ENCODE measurements at regions not wholly inside any gene's neighbourhood (a gene's known extent, or its start where the extent isn't known, plus 50 kb on each side); places are given as distances from the start of the nearest gene placed in this dataset.

DNA sequence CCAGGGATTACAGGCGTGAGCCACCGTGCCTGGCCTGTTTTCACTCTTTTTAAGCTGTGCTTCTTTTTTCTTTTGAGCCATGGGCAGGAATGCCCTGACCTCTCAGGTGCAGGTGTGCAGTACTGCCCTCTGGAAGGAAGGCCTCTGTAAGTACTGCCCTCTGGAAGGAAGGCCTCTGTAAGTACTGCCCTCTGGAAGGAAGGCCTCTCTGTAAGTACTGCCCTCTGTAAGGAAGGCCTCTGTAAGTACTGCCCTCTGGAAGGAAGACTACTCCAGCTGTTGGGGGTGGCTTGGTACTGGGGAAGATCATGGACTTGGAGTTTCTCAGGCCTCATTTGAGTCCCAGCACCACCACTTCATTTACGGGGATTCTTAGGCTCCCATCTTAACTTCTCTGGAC lies 248.5 kb upstream of the ID2 start:
- no peak overlapping the region for H3K4me3 ChIP-seq (ENCODE audit: low read length)
- H3K9me3 ChIP-seq (replicated peaks; ENCODE audit: low read length), result no peaks in the 10 kb centered on the region
- H3K4me2 ChIP-seq (ENCODE audit: low read length), result no peak overlapping the region
- H3K27me3 ChIP-seq (ENCODE audit: control insufficient read depth, insufficient read depth, low read length), result no peaks in the 10 kb centered on the region
- no peak overlapping the region for H3K9ac ChIP-seq (ENCODE audit: low read depth, low read length)
- H3K36me3 ChIP-seq (ENCODE audit: insufficient read depth, low read length), result no peaks in the 10 kb centered on the region
- H3K4me1 ChIP-seq (ENCODE audit: control insufficient read depth, insufficient read depth, low read length), result no peaks in the 10 kb centered on the region

DNA sequence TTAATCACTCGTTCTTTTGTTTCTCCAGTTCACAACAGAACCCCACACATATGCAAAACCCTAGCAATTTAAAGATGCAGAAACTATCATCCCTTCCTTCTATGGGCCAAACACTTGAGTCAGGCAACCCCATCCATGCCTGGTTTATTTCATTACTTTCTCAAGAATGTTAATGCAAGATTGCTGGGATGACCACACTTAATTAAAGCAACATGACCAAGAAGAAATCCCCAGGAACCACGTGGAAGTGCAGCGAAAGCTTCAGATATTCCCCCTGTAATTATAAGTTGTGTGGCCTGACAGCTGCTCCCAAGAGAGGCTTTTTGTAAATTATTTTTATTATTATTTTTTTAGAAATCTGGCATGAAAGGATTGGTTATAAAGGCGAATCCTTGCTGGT lies 246.2 kb upstream of the ID2 start:
- no peaks in the 10 kb centered on the region for H3K36me3 ChIP-seq (ENCODE audit: insufficient read depth, low read length)
- no peaks in the 10 kb centered on the region for H3K27me3 ChIP-seq (ENCODE audit: control insufficient read depth, insufficient read depth, low read length)
- no peaks in the 10 kb centered on the region for H3K4me1 ChIP-seq (ENCODE audit: control insufficient read depth, insufficient read depth, low read length)
- H3K9ac ChIP-seq (ENCODE audit: low read depth, low read length), result no peak overlapping the region
- no peak overlapping the region for H3K4me3 ChIP-seq (ENCODE audit: low read length)
- H3K4me2 ChIP-seq (ENCODE audit: low read length), result no peak overlapping the region
- no peaks in the 10 kb centered on the region for H3K9me3 ChIP-seq (replicated peaks; ENCODE audit: low read length)

DNA sequence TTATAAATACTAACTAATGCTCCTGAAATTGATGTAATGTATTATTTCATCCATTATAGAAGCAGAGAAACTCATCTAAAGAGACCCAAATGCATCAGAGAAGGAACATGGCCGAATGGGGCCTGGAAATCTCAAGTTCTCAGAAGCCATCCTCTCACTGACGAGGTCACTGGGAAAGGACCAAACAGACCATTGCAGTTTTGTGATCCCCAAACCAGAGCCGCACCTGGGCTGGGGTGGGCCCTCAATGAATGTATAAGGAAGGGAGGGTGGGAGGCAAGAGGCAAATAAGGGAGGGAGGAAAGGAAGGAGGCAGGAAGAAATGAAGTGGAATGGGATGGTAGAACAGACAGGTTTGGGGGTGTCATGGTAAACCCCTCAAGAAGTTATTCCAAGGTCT lies 245.3 kb upstream of the ID2 start:
- no peak overlapping the region for H3K9ac ChIP-seq (ENCODE audit: low read depth, low read length)
- H3K27me3 ChIP-seq (ENCODE audit: control insufficient read depth, insufficient read depth, low read length), result no peaks in the 10 kb centered on the region
- no peaks in the 10 kb centered on the region for H3K36me3 ChIP-seq (ENCODE audit: insufficient read depth, low read length)
- H3K4me2 ChIP-seq (ENCODE audit: low read length), result no peak overlapping the region
- no peaks in the 10 kb centered on the region for H3K9me3 ChIP-seq (replicated peaks; ENCODE audit: low read length)
- no peak overlapping the region for H3K4me3 ChIP-seq (ENCODE audit: low read length)
- no peaks in the 10 kb centered on the region for H3K4me1 ChIP-seq (ENCODE audit: control insufficient read depth, insufficient read depth, low read length)

DNA sequence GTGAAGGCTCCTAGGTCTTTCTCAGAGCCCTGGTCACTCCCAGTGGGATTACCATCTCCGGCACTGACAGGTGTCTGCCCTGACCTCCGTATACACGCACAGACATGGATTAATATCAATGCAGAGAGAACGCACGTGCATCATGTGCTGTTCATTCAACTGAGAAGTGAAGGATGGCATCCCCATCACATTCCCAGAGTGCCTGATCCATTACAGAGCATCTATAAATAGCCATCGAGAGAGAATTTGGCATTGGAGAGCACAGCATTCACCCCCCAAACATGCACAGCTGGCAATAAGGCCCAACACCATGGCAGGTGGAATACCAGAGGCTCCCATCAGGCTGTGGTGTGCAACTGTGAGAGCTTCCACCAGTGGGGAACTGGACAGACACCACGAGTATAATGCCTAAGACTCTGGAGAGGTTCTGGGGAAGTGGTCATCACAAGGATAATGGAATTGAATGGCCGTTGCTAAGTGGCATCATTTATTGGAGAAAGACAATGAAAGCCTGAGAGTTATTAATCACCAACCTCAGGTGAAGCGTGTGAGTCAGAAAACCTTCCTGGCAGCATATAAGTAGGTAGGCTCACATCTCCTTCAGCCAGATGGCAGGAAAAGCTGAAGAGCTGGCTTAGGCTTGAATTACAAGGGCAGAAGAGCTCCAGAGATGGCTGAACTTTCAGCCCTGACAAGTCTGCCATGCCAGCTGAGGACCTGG lies 244.5 kb upstream of the ID2 start:
- Histone ChIP-seq H3K9ac (ENCODE audit: low read depth, low read length) (no peak overlapping the region), H3K4me2 (ENCODE audit: low read length) (no peak overlapping the region), H3K36me3 (ENCODE audit: insufficient read depth, low read length) (no peaks in the 10 kb centered on the region), H3K4me3 (ENCODE audit: low read length) (no peak overlapping the region), H3K4me1 (ENCODE audit: control insufficient read depth, insufficient read depth, low read length) (no peaks in the 10 kb centered on the region), H3K9me3 (replicated peaks; ENCODE audit: low read length) (no peaks in the 10 kb centered on the region), H3K27me3 (ENCODE audit: control insufficient read depth, insufficient read depth, low read length) (no peaks in the 10 kb centered on the region)

DNA sequence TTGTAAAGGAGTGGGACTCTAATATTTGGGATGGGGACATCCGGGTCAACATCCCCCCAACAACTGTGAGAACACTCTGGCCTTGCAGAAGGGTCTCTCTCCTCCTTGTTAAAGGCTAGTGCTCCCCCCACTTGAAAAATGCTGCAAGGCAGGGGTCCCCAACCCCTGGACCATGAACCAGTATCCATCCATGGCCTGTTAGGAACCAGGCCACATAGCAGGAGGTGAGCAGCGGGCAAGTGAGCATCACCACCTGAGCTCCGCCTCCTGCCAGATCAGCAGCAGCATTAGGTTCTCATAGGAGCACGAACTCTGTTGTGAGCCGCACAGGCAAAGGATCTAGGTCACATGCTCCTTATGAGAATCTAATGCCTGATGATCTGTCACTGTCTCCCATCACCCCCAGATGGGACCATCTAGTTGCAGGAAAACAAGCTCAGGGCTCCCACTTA lies 243.9 kb upstream of the ID2 start:
- no peaks in the 10 kb centered on the region for H3K27me3 ChIP-seq (ENCODE audit: control insufficient read depth, insufficient read depth, low read length)
- no peaks in the 10 kb centered on the region for H3K4me1 ChIP-seq (ENCODE audit: control insufficient read depth, insufficient read depth, low read length)
- H3K36me3 ChIP-seq (ENCODE audit: insufficient read depth, low read length), result no peaks in the 10 kb centered on the region
- H3K9me3 ChIP-seq (replicated peaks; ENCODE audit: low read length), result no peaks in the 10 kb centered on the region
- H3K9ac ChIP-seq (ENCODE audit: low read depth, low read length), result no peak overlapping the region
- no peak overlapping the region for H3K4me3 ChIP-seq (ENCODE audit: low read length)
- no peak overlapping the region for H3K4me2 ChIP-seq (ENCODE audit: low read length)

DNA sequence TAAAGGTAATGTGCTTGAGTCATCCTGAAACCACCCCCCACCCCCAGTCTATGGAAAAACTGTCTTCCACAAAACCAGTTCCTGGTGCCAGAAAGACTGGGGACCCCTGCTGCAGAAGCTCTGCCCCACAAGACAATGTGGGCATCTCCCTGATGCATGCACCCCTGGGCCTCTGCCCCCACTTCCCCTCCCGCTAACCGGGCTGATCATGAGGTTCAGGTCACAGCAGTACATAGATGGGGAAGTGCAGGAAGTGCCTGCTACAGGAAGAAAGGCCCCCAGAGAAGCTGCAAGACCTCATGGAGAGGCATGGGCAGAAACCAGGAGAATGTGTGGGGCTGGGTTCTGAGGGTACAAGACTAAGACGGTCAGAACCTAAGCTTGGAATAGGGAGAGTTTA lies 243.4 kb upstream of the ID2 start:
- no peak overlapping the region for H3K9ac ChIP-seq (ENCODE audit: low read depth, low read length)
- H3K4me1 ChIP-seq (ENCODE audit: control insufficient read depth, insufficient read depth, low read length), result no peaks in the 10 kb centered on the region
- no peaks in the 10 kb centered on the region for H3K9me3 ChIP-seq (replicated peaks; ENCODE audit: low read length)
- H3K4me2 ChIP-seq (ENCODE audit: low read length), result no peak overlapping the region
- no peaks in the 10 kb centered on the region for H3K27me3 ChIP-seq (ENCODE audit: control insufficient read depth, insufficient read depth, low read length)
- H3K36me3 ChIP-seq (ENCODE audit: insufficient read depth, low read length), result no peaks in the 10 kb centered on the region
- no peak overlapping the region for H3K4me3 ChIP-seq (ENCODE audit: low read length)

DNA sequence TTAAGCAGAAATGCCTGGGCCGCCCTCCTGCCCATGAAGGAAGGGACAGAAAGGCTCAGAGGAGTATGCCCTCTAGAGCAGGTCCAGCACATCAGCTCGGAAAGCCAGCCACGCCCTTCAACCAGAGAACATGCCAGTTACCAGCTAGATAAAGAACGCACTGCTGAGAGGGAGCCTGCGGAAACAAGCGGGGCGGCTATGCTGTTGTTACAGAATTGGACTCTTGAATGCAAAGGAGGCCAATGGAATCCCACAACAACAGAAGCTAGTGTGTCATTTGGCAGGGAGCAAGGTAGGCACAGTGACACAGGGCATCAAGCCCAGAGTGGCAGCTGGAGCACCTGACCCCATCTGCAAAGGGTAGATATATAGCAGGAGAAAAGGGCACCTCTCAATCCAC lies 242.9 kb upstream of the ID2 start:
- H3K9ac ChIP-seq (ENCODE audit: low read depth, low read length), result no peak overlapping the region
- no peak overlapping the region for H3K4me3 ChIP-seq (ENCODE audit: low read length)
- no peaks in the 10 kb centered on the region for H3K27me3 ChIP-seq (ENCODE audit: control insufficient read depth, insufficient read depth, low read length)
- no peaks in the 10 kb centered on the region for H3K36me3 ChIP-seq (ENCODE audit: insufficient read depth, low read length)
- H3K4me1 ChIP-seq (ENCODE audit: control insufficient read depth, insufficient read depth, low read length), result no peaks in the 10 kb centered on the region
- H3K4me2 ChIP-seq (ENCODE audit: low read length), result no peak overlapping the region
- no peaks in the 10 kb centered on the region for H3K9me3 ChIP-seq (replicated peaks; ENCODE audit: low read length)

DNA sequence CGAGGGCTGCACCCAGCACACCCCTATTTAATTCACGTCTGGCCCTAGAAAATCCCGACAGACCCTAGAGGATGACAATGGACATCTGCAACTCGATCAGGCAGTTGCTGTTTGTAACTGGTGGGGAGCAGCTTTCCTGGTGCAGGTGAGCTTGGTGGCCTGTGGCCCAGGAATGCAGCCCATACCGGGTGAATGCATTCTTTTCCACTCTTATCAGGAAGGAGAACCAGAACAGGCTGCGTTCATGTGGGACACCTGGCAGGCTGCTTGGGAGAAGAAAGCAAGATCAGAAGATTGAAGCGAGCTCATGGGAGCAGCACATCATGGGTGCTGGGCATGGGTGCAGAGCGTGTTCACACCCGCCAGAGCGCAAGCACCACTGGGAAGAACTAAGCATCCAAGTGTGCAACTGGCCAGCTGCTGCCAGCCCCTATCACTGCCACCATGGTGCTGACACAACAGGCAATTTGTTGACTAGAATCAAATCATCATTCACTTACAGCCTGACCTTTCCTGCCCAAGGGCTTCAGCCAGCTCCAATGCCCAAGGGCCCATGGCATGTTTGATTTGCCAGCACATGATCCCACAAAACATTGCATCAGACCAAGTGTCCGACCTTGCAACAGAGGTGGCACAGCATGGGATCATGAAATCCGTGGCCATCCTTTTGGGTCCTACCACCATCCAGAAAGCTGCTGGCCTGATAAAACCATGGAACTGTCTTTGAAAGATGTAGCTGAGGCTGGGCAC lies 241.7 kb upstream of the ID2 start:
- H3K4me3 ChIP-seq (ENCODE audit: low read length), result no peak overlapping the region
- no peaks in the 10 kb centered on the region for H3K9me3 ChIP-seq (replicated peaks; ENCODE audit: low read length)
- H3K36me3 ChIP-seq (ENCODE audit: insufficient read depth, low read length), result no peaks in the 10 kb centered on the region
- H3K4me2 ChIP-seq (ENCODE audit: low read length), result no peak overlapping the region
- H3K9ac ChIP-seq (ENCODE audit: low read depth, low read length), result no peak overlapping the region
- no peaks in the 10 kb centered on the region for H3K4me1 ChIP-seq (ENCODE audit: control insufficient read depth, insufficient read depth, low read length)
- no peaks in the 10 kb centered on the region for H3K27me3 ChIP-seq (ENCODE audit: control insufficient read depth, insufficient read depth, low read length)

DNA sequence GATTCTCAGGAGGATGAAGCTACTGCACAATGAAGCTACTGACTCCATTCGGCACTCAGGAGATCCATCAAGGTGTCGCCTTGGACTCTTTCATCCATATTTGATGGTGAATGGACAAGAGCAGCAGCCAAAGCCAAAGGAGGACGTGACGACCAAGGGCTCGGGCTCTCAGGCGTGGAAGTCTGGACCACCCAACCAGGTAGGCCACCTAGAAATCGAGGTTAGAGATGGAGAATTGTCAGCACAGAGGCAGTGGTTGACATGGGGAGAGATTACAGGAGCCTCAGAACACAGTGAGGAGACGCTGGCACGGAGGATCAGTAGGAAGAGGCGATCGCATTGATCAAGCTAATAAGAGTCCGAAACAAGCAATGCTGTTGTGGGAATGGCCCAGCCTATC lies 240.5 kb upstream of the ID2 start:
- no peaks in the 10 kb centered on the region for H3K27me3 ChIP-seq (ENCODE audit: control insufficient read depth, insufficient read depth, low read length)
- H3K36me3 ChIP-seq (ENCODE audit: insufficient read depth, low read length), result no peaks in the 10 kb centered on the region
- H3K9ac ChIP-seq (ENCODE audit: low read depth, low read length), result no peak overlapping the region
- no peaks in the 10 kb centered on the region for H3K9me3 ChIP-seq (replicated peaks; ENCODE audit: low read length)
- no peak overlapping the region for H3K4me3 ChIP-seq (ENCODE audit: low read length)
- H3K4me1 ChIP-seq (ENCODE audit: control insufficient read depth, insufficient read depth, low read length), result no peaks in the 10 kb centered on the region
- no peak overlapping the region for H3K4me2 ChIP-seq (ENCODE audit: low read length)

DNA sequence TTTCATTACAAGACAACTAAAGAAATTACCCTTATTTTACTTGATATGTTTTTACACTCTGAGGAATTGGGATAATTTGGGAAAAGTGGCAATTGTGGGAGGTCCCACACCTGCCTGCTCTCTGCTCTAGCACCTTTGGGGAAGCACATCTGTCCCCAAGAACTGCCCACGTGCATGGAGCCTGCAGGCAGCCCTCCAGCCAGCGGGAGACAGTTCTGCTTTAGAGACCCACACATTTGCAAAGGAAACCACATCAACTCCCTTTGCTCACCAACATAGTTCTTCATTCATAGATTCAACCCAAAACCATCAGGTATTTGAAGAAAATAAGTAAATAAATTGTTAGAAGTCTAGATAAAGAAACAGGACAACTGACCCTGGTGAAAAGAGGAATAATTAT lies 239.9 kb upstream of the ID2 start:
- H3K4me2 ChIP-seq (ENCODE audit: low read length), result no peak overlapping the region
- H3K9me3 ChIP-seq (replicated peaks; ENCODE audit: low read length), result no peaks in the 10 kb centered on the region
- H3K27me3 ChIP-seq (ENCODE audit: control insufficient read depth, insufficient read depth, low read length), result no peaks in the 10 kb centered on the region
- no peak overlapping the region for H3K9ac ChIP-seq (ENCODE audit: low read depth, low read length)
- H3K4me1 ChIP-seq (ENCODE audit: control insufficient read depth, insufficient read depth, low read length), result peaks cover 3% of the 10 kb centered on the region
- no peak overlapping the region for H3K4me3 ChIP-seq (ENCODE audit: low read length)
- H3K36me3 ChIP-seq (ENCODE audit: insufficient read depth, low read length), result no peaks in the 10 kb centered on the region

DNA sequence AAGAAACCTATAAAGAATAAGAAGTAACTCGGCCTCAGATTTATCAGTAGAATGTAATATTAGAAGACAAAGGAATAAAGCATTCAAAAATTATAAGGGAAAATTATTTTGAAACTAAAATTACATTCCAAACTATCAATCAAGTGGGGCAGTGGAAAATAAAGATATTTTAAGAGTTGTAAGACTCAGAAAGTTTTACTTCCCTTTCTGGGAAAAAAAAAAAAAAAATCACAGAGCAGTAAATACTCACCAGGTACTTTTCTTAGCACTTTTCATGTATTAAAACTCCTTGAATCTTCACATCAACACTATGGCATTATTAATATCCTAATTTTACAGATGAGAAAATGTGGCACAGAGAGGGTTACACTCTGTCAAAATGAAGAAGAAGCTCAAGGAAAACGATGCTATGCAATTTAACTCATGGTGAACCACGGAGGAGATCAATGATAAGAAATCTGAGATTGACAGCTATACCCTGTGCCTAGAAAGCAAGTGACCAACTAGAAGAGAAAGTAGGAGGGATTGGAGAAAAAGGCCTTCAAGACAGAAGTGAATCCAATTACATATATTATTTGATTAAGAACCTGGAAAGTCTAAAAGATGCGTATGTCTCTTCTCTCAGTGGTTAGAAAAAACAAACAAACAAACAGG lies 238.9 kb upstream of the ID2 start:
- Histone ChIP-seq H3K4me3 (ENCODE audit: low read length) (no peak overlapping the region), H3K27me3 (ENCODE audit: control insufficient read depth, insufficient read depth, low read length) (no peaks in the 10 kb centered on the region), H3K4me2 (ENCODE audit: low read length) (no peak overlapping the region), H3K9ac (ENCODE audit: low read depth, low read length) (no peak overlapping the region), H3K4me1 (ENCODE audit: control insufficient read depth, insufficient read depth, low read length) (peaks cover 10% of the 10 kb centered on the region), H3K36me3 (ENCODE audit: insufficient read depth, low read length) (no peaks in the 10 kb centered on the region), H3K9me3 (replicated peaks; ENCODE audit: low read length) (no peaks in the 10 kb centered on the region)

Measured in skeletal muscle satellite cell (primary cell).